ENCODE measurements at regions not wholly inside any gene's neighbourhood (a gene's known extent, or its start where the extent isn't known, plus 50 kb on each side); places are given as distances from the start of the nearest gene placed in this dataset.

GRCh38 chr12:92206011-92206410 is 60.4 kb upstream of the BTG1 start:
- Histone ChIP-seq H3K4me1 (ENCODE audit: insufficient read depth, low read length) (no peaks in the 10 kb centered on the region), H3K9me3 (ENCODE audit: insufficient read depth, low read depth, low read length) (no peaks in the 10 kb centered on the region), H3K27me3 (ENCODE audit: insufficient read depth, low read length) (no peaks in the 10 kb centered on the region), H3K27ac (ENCODE audit: low read depth, low read length) (no peak overlapping the region), H3K4me3 (ENCODE audit: low read length) (no peak overlapping the region), H3K36me3 (ENCODE audit: insufficient read depth, low read length) (no peaks in the 10 kb centered on the region), H3K9ac (ENCODE audit: low read depth, low read length) (no peak overlapping the region)
- no CpG with 5 or more reads among the region's 1 CpG for WGBS

DNA sequence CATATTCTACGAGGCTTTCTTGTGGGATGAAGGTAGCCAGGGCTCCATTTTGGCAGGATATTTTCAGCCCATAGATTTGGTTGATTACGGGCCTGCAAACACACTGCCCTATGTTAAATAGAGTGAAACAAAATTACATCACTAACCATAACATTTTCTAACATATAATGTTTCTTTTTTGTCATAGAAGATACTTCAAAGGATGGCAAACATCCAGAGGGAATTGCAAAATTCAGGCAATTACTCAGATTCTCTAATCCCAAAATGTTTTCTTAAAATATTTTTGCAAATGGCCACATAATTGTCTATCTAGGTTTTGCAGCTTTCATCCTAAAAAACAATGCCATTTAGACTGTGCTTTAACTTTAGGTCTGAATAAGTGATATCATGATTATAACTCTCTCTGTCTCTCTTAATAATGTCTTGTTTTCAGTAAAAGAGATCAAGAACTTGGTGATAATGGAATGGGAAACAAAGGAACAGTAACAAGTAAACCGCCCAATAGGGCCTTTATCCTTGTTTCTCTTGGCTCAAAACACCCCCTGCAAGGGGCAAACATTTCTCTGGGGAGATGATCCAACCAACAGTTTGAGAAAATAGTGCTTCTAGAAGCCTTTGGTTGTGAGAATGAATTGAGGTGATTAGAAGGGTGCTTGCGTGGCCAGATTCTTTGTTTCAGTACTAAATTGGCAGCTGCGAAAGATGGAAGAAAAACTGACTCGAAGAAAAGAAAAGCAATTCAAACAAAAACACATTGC is 54.4 kb upstream of the BTG1 start:
- H3K27ac ChIP-seq (ENCODE audit: low read depth, low read length), result no peak overlapping the region
- no peak overlapping the region for H3K9ac ChIP-seq (ENCODE audit: low read depth, low read length)
- 93% methylated on average over 6 of the region's 6 CpGs for WGBS
- no peaks in the 10 kb centered on the region for H3K4me1 ChIP-seq (ENCODE audit: insufficient read depth, low read length)
- H3K9me3 ChIP-seq (ENCODE audit: insufficient read depth, low read depth, low read length), result no peaks in the 10 kb centered on the region
- no peak overlapping the region for H3K4me3 ChIP-seq (ENCODE audit: low read length)
- H3K36me3 ChIP-seq (ENCODE audit: insufficient read depth, low read length), result no peaks in the 10 kb centered on the region
- no peaks in the 10 kb centered on the region for H3K27me3 ChIP-seq (ENCODE audit: insufficient read depth, low read length)

DNA sequence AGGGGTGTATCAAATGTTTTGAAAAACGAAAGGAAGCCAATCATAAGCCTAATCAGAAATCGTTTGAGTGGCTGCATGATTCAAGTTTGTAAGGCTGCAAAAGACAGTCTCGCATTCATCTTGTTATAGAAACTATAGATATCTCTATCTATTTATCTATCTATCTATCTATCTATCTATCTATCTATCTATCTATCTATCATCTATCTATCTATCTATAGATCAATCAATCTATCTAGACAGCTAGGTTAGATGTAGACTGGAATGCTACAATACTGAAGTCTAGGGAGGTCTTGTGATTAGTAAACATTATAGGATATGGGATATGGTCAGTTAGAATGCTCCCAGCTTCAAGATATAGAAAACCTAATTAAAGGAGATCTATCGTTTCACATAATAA is 52.2 kb upstream of the BTG1 start:
- H3K27ac ChIP-seq (ENCODE audit: low read depth, low read length), result no peak overlapping the region
- H3K27me3 ChIP-seq (ENCODE audit: insufficient read depth, low read length), result no peaks in the 10 kb centered on the region
- H3K36me3 ChIP-seq (ENCODE audit: insufficient read depth, low read length), result no peaks in the 10 kb centered on the region
- H3K9me3 ChIP-seq (ENCODE audit: insufficient read depth, low read depth, low read length), result no peaks in the 10 kb centered on the region
- no peak overlapping the region for H3K9ac ChIP-seq (ENCODE audit: low read depth, low read length)
- peaks cover 11% of the 10 kb centered on the region for H3K4me1 ChIP-seq (ENCODE audit: insufficient read depth, low read length)
- WGBS, result 89% methylated on average over 4 of the region's 4 CpGs
- H3K4me3 ChIP-seq (ENCODE audit: low read length), result no peak overlapping the region

GRCh38 chr12:92196368-92196767 is 50.7 kb upstream of the BTG1 start:
- Histone ChIP-seq H3K9ac (ENCODE audit: low read depth, low read length) (no peak overlapping the region), H3K9me3 (ENCODE audit: insufficient read depth, low read depth, low read length) (no peaks in the 10 kb centered on the region), H3K27me3 (ENCODE audit: insufficient read depth, low read length) (no peaks in the 10 kb centered on the region), H3K4me1 (ENCODE audit: insufficient read depth, low read length) (peaks cover 11% of the 10 kb centered on the region), H3K36me3 (ENCODE audit: insufficient read depth, low read length) (no peaks in the 10 kb centered on the region), H3K27ac (ENCODE audit: low read depth, low read length) (no peak overlapping the region), H3K4me3 (ENCODE audit: low read length) (no peak overlapping the region)
- no CpG with 5 or more reads among the region's 1 CpG for WGBS

All from HUES64 (cell line).